ENCODE measurements at regions not wholly inside any gene's neighbourhood (a gene's known extent, or its start where the extent isn't known, plus 50 kb on each side); places are given as distances from the start of the nearest gene placed in this dataset.

DNA sequence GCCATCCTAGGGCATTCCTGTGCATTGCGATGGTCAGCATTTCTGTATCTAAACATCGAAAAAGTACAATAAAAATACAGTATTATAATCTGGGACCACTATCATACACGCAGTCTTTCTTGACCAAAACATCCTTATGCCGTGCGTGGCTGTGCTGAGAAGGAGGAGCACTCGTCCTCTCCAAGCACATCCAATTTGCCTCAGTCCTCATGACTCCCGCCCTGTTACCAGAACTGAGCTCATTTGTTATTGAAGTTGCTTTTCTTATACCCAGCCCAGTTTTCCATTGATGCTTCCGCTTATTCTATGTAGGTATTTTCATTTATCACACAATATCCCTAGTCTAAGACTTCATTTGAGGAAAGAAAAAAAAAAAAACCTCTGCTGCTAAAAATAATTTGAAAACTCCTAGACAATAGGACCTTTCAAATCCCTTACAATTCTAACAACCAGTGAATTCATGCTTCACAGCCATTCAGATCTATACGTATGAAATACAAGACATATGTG, 236.9 kb upstream of the PLEKHG7 start:
- TF ChIP-seq CTCF (IDR thresholded peaks at IDR 0.05) (no peak), POLR2AphosphoS5 (IDR thresholded peaks at IDR 0.05; ENCODE audit: low read depth, low read length) (no peak), TCF7L2 (IDR thresholded peaks at IDR 0.05; ENCODE audit: low read depth, low read length) (no peak)
